ENCODE measurements at regions not wholly inside any gene's neighbourhood (a gene's known extent, or its start where the extent isn't known, plus 50 kb on each side); places are given as distances from the start of the nearest gene placed in this dataset.

DNA sequence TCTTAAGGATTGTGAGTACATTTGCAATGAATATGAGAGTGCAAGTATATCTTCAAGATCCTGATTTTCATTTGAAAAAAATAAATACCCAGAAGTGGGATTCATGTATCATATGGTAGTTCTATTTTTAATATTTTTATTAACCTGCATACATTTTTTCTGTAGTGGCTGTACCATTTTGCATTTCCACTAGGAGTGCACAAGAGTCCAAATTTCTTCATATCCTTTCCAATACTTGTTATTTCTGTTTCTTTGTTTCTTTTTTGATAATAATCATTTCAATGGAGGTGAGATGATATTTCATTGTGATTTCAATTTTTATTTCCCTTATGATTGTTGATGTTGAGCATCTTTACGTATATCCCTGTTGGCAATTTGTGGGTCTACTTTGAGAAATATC, 759.8 kb upstream of the CNTN5 start:
- no peak for TF ChIP-seq POLR2A (IDR thresholded peaks at IDR 0.05)
- TF ChIP-seq, protein P1, sequence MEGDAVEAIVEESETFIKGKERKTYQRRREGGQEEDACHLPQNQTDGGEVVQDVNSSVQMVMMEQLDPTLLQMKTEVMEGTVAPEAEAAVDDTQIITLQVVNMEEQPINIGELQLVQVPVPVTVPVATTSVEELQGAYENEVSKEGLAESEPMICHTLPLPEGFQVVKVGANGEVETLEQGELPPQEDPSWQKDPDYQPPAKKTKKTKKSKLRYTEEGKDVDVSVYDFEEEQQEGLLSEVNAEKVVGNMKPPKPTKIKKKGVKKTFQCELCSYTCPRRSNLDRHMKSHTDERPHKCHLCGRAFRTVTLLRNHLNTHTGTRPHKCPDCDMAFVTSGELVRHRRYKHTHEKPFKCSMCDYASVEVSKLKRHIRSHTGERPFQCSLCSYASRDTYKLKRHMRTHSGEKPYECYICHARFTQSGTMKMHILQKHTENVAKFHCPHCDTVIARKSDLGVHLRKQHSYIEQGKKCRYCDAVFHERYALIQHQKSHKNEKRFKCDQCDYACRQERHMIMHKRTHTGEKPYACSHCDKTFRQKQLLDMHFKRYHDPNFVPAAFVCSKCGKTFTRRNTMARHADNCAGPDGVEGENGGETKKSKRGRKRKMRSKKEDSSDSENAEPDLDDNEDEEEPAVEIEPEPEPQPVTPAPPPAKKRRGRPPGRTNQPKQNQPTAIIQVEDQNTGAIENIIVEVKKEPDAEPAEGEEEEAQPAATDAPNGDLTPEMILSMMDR (IDR thresholded peaks at IDR 0.05 in 8 of 11, conservative IDR thresholded peaks at IDR 0.05 in 3 of 11): no peak
- no peak for TF ChIP-seq POLR2AphosphoS5 (IDR thresholded peaks at IDR 0.05)
